ENCODE measurements at regions not wholly inside any gene's neighbourhood (a gene's known extent, or its start where the extent isn't known, plus 50 kb on each side); places are given as distances from the start of the nearest gene placed in this dataset.
"Not testable (repeated sequence)": the region's sequence is repeated elsewhere in the genome, so short reads cannot be mapped to it uniquely, and the experiment has no call there.

DNA sequence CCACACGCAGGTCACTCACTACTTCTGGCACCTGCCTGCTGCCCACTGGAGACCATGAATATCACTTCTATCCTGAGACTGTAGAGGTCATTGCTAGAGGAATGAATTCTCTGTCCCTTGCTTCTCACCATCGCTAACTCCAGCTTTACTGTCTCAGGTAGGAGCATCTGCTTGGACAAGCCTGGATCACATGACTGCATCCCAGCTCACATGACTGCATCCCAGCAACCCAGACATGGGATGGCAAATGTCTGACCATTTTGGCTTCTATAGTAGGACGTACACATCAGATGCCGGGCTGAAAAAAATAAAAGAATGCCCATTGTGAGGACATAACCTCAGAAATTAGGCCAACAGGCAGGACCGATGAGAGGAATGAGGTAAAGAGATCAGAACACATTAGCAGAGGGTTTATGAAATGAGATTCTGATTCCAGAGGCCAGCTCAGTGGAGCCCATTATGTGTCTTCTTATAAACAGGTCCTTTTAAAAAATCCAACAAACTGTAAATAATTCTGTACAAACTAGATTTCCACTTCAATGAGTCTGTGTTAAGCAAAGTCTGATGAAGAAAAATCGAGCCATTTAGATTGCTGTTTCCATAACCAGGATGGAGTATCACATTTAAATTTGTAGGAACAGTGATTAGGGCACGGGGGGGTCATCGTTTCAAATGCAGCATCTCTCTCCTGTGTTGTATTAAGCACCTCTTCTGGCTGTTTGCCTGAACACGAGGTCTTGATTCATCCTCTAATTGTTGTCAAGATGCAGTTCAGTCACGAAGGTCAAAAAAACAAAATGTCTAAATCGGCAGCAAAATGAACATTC, 126.7 kb downstream of the MTHFS start:
- TF ChIP-seq JUND (IDR thresholded peaks at IDR 0.05; ENCODE audit: low read depth), result no peak
- DNase-seq (ENCODE audit: low read depth in 1 of 2, low spot score in 1 of 2), result no peak
- in situ Hi-C loops (cut with HindIII; ENCODE audit: low pct_unique_long_range_greater_than_20kb, low sequenced_read_pairs), result no loop called here

DNA sequence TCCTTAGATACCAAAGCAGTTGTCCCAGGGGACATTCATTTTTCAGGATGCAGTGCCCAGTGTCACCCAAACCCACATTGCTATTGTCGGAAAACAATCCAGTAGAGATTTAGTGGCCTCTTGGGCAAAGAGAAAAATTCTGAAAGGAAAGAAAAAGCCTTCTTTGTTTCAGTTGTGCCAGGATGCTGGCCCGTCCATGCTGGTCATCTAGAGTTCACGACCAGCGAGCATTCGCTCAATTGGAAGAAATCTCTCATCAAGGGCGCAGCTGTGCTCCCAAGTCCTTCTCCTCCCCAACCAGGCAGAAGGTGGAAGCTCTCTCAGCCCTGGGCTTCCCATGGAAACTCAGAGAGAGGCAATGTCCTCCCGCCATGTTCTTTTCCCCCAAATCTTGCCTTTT, 123.7 kb downstream of the MTHFS start:
- no peak for DNase-seq (ENCODE audit: low read depth in 1 of 2, low spot score in 1 of 2)
- in situ Hi-C loops (cut with HindIII; ENCODE audit: low pct_unique_long_range_greater_than_20kb, low sequenced_read_pairs), result no loop called here
- no peak for TF ChIP-seq JUND (IDR thresholded peaks at IDR 0.05; ENCODE audit: low read depth)

DNA sequence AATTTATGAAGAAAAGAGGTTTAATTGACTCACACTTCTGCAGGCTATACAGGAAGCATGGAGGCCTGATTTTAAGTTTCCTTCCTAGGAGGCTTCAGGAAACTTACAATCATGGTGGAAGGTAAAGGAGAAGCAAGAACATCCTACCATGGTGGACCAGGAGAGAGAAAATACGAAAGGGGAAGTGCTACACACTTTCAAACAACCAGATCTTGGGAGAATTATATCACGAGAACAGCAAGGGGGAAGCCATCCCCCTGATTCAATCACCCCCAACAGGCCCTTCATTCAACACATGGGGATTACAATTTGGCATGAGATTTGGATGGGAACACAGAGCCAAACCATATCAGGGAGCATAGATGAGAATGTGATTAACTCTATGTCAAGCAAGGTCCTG, 121.0 kb downstream of the MTHFS start:
- in situ Hi-C loops (cut with HindIII; ENCODE audit: low pct_unique_long_range_greater_than_20kb, low sequenced_read_pairs), result no loop called here

DNA sequence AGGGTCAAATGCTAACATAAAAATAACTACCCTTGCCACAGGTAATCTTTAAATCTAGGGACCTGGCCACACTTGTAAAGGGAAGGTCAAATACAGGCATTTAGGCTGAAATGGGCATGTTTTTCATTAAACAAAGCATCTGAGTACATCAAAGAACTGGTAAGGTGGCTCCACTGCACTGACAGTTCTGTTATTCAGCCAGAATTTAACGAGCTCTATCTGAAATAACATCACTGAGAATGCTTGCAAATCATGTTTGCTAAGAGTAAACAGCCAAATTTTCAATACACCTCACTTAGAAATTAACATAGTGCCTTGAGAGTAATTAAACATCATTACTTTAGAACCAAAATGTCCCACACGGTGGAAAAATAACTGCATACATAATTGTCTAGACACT, 118.9 kb downstream of the MTHFS start:
- DNase-seq (ENCODE audit: low read depth in 1 of 2, low spot score in 1 of 2), result peak; percentile 12 to 52
- no peak; the same call in 1 of the 2 replicates for TF ChIP-seq JUND (IDR thresholded peaks at IDR 0.05; ENCODE audit: low read depth)
- in situ Hi-C loops (cut with HindIII; ENCODE audit: low pct_unique_long_range_greater_than_20kb, low sequenced_read_pairs), result no loop called here

More for the DNA sequence above, 121.0 kb downstream of the MTHFS start:
- DNase-seq (ENCODE audit: low read depth in 1 of 2, low spot score in 1 of 2), result no peak
- no peak for TF ChIP-seq JUND (IDR thresholded peaks at IDR 0.05; ENCODE audit: low read depth)

DNA sequence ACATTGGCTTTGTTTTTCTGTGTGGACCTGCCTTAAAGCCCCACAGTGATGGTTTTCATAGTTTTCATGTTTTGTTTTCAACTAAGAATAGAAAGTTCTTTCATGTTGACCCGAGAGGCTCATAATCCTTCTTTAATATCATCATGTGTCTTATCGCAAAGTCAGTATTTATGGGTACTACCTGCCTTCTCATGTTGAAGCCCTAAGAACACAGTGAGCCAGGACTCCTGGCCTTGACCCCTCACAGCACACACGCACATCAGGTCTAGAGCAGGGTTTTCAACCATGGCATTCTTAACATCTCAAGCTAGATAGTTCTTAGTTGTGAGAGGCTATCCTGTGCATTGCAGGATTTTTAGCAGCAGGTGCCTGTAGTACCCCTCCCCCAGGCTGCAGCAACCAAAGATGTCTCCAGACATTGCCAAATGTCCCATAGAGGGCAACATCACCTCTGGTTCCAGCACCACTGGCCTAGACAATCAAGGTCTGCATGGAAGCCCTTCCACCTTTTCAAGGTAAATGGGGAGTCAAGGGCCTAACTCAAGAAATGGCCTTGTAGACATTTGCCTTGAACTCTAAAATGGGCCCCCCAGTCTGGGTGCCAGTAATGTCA, 118.3 kb downstream of the MTHFS start:
- no peak for DNase-seq (ENCODE audit: low read depth in 1 of 2, low spot score in 1 of 2)
- no peak for TF ChIP-seq JUND (IDR thresholded peaks at IDR 0.05; ENCODE audit: low read depth)
- in situ Hi-C loops (cut with HindIII; ENCODE audit: low pct_unique_long_range_greater_than_20kb, low sequenced_read_pairs), result no loop called here

DNA sequence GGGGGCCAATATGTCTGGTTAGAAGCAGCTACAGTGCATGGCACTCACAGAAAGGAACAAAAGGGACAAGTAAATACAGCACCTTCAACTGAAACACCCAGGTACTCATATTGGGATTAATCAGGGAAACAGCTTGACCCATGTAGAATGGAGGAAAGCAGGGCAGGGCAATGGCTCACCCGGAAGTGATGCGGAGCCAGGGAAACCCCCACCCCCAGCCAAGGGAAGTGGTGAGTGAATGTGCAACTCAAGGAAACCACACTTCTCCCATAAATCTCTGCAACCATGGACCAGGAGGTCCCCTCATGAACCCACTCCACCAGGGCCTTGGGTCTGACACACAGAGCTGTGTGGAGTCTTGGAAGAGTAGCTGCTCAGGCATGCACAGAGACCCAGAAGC, 117.1 kb downstream of the MTHFS start:
- in situ Hi-C loops (cut with HindIII; ENCODE audit: low pct_unique_long_range_greater_than_20kb, low sequenced_read_pairs), result no loop called here
- DNase-seq (ENCODE audit: low read depth in 1 of 2, low spot score in 1 of 2), result no peak
- no peak for TF ChIP-seq JUND (IDR thresholded peaks at IDR 0.05; ENCODE audit: low read depth)

DNA sequence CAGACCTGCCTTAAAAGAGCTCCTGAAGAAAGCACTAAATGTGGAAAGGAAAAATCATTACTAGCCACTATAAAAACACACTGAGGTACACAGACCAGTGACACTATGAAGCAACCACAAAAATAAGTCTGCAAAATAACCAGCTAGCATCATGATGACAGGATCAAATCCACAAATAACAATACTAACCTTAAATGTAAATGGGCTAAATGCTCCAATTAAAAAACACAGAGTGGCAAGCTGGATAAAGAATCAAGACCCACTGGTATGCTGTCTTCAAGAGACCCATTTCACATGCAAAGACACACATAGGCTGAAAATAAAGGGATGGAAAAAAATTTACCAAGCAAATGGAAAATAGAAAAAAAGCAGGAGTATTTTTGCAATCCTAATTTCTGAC, 114.5 kb downstream of the MTHFS start:
- in situ Hi-C loops (cut with HindIII; ENCODE audit: low pct_unique_long_range_greater_than_20kb, low sequenced_read_pairs); DNase-seq (ENCODE audit: low read depth in 1 of 2, low spot score in 1 of 2): not testable (repeated sequence)
